HL-60 (cell line): ENCODE measurements at regions not wholly inside any gene's neighbourhood (a gene's known extent, or its start where the extent isn't known, plus 50 kb on each side); places are given as distances from the start of the nearest gene placed in this dataset.

ENCODE experiments used
- DNase-seq, 2 experiments: peaks; one replicate each; pipeline ENCODE4 v3.0.0-alpha.2; 2010 to 2020; ENCODE audit warnings: low read depth in 1 of 2, low spot score in 1 of 2
- H3K27ac ChIP-seq: fragments of 250-450 bp; sonication (Bioruptor Pico); replicated peaks from 2 replicates; pipeline ENCODE4 v1.5.1; 2020; ENCODE audit warnings: mild to moderate bottlenecking, moderate library complexity
- H3K27me3 ChIP-seq: fragments of 250-450 bp; sonication (Bioruptor Pico); 2 replicates; pipeline ENCODE4 v1.5.1; 2021; ENCODE audit warnings: mild to moderate bottlenecking, moderate library complexity; ENCODE audit not compliant: insufficient read depth, poor library complexity, severe bottlenecking
- H3K4me3 ChIP-seq: replicated peaks from 2 replicates; pipeline ENCODE4 v1.5.1; 2011; ENCODE audit warnings: mild to moderate bottlenecking, control low read depth, low read length; ENCODE audit not compliant: insufficient read depth
- CTCF ChIP-seq: IDR thresholded peaks from one replicate; pipeline ENCODE4 v1.5.1; 2011; ENCODE audit warnings: low read length, control low read depth, inconsistent platforms; ENCODE audit not compliant: insufficient read depth
- GABPA ChIP-seq: IDR thresholded peaks from 2 replicates; pipeline ENCODE4 v1.6.1; 2012; ENCODE audit warnings: low read depth
- POLR2AphosphoS5 ChIP-seq: IDR thresholded peaks from 2 replicates; pipeline ENCODE4 v1.6.1; 2012; ENCODE audit warnings: low read depth
- REST ChIP-seq: IDR thresholded peaks from 2 replicates; pipeline ENCODE4 v1.6.1; 2012; ENCODE audit warnings: low read depth; ENCODE audit not compliant: insufficient replicate concordance
- SPI1 ChIP-seq: IDR thresholded peaks from 2 replicates; pipeline ENCODE4 v1.6.1; 2012; ENCODE audit warnings: low read depth, mild to moderate bottlenecking, borderline replicate concordance

GRCh38 chr1:115233598-115233997 lies 104.5 kb downstream of the NGF start:
- no peak for DNase-seq
- H3K27ac ChIP-seq, result no peak overlapping the region
- H3K27me3 ChIP-seq, result no peaks in the 10 kb centered on the region
- TF ChIP-seq GABPA (no peak), SPI1 (no peak), POLR2AphosphoS5 (no peak), CTCF (no peak), REST (no peak)
- H3K4me3 ChIP-seq, result no peak overlapping the region

GRCh38 chr1:115230281-115230680 lies 107.8 kb downstream of the NGF start:
- no peak overlapping the region for H3K4me3 ChIP-seq
- TF ChIP-seq CTCF (no peak), GABPA (no peak), SPI1 (no peak), POLR2AphosphoS5 (no peak), REST (no peak)
- DNase-seq, result no peak
- H3K27me3 ChIP-seq, result no peaks in the 10 kb centered on the region
- H3K27ac ChIP-seq, result no peak overlapping the region

GRCh38 chr1:115229016-115229415 lies 109.0 kb downstream of the NGF start:
- Histone ChIP-seq H3K27ac (no peak overlapping the region), H3K27me3 (no peaks in the 10 kb centered on the region), H3K4me3 (no peak overlapping the region)
- DNase-seq, result no peak
- TF ChIP-seq CTCF (no peak), REST (no peak), GABPA (no peak), POLR2AphosphoS5 (no peak), SPI1 (no peak)
